ENCODE measurements at regions not wholly inside any gene's neighbourhood (a gene's known extent, or its start where the extent isn't known, plus 50 kb on each side); places are given as distances from the start of the nearest gene placed in this dataset.

DNA sequence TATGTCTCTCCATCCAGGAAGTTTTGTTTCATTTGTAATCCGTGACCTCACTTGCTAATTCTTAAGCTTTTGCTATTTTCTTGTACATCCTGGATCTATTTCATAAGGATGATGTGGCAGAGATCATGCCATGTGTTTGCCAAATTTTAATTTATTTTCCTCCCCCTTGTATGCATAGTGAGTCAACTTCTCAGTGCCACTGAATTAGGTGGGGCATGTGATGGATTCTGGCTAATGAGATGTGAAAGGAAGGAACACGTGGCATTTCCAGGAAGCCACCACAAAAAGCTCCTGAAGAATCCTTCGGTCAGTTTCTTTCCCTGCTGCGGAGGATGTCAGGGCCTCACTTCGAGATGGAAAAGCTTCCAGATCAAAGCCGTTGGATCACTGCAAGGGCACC is 86.2 kb upstream of the PRL start:
- TF ChIP-seq, protein P1, sequence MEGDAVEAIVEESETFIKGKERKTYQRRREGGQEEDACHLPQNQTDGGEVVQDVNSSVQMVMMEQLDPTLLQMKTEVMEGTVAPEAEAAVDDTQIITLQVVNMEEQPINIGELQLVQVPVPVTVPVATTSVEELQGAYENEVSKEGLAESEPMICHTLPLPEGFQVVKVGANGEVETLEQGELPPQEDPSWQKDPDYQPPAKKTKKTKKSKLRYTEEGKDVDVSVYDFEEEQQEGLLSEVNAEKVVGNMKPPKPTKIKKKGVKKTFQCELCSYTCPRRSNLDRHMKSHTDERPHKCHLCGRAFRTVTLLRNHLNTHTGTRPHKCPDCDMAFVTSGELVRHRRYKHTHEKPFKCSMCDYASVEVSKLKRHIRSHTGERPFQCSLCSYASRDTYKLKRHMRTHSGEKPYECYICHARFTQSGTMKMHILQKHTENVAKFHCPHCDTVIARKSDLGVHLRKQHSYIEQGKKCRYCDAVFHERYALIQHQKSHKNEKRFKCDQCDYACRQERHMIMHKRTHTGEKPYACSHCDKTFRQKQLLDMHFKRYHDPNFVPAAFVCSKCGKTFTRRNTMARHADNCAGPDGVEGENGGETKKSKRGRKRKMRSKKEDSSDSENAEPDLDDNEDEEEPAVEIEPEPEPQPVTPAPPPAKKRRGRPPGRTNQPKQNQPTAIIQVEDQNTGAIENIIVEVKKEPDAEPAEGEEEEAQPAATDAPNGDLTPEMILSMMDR (IDR thresholded peaks at IDR 0.05) = no peak
- no peak for TF ChIP-seq ZFX (IDR thresholded peaks at IDR 0.05; ENCODE audit: borderline replicate concordance)
